UCSD-AML1 (cell line): ENCODE measurements at regions not wholly inside any gene's neighbourhood (a gene's known extent, or its start where the extent isn't known, plus 50 kb on each side); places are given as distances from the start of the nearest gene placed in this dataset.

Experiments used
- DNase-seq: peaks from one replicate; lab custom pipeline; 2025; ENCODE audit not compliant: unreplicated experiment; lab: John Stamatoyannopoulos, UW

DNA sequence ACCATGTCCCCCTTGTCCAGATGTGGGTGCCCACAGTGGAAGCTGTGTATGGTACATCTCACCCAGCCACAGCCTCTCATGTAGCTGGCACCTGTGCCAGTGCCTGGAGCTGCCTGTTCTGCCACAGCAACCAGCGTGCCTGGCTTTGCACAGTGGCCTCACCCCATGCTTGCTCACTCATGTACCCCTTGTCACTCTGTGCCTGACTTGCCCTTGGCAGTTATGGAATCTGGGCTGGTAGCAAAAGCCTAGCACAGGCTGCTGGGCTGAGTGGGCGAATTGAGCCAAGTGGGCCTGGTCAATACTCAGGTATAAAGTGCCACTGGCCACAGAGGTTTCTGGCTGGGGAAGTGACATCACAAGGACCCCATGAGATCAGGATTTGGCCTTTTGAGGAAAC is 264.2 kb downstream of the INSC start:
- no peak for DNase-seq

GRCh38 chr11:15379483-15379882 is 264.8 kb downstream of the INSC start:
- no peak for DNase-seq

- no peak for DNase-seq
These were observed 276.1 kb downstream of the INSC start for GRCh38 chr11:15390857-15391256.

- DNase-seq: no peak
These were observed 282.1 kb downstream of the INSC start for GRCh38 chr11:15396778-15397177.

DNA sequence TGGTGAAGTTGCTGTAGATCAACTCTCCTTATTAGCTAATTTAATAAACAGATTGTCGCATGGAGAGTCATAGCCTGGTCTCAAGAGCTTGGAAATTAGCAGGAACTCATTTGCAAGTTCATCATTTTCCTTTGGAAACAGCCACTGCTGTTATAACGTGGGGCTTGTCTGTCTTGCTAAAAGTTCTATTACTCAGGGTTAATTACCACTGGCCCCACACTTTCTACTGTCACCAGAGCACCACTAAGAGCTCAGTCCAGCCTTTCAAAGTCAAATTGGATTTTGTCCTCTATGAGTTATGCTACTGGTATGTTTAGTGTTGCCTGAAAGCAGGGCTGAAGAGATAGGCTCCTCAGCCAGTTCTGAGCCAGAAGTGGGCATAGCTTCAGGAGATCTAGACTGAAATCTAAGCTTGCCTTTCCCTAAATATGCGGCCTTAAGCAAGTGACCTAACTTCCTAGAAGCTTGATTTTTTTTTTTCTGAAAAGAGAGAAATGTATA is 292.2 kb downstream of the INSC start:
- DNase-seq: no peak

DNA sequence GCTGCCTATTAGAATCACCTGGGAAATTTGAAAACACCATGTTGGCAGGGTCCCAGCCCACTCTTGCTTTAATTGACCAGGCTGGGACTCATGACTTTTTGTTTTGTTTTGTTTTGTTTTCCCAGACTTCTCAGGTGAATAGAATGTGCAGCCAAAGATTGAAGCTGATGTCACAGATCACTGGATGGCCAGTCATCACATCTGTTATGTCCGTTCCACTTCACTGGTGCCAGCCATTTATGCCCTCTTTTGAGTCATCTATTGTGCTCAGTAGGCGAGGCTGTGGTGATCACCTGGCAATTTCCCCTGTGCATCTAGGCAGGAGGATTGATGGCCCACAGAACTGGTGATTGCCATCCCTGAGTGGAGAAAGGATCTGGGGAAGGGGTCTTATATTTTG is 297.3 kb downstream of the INSC start:
- no peak for DNase-seq

DNA sequence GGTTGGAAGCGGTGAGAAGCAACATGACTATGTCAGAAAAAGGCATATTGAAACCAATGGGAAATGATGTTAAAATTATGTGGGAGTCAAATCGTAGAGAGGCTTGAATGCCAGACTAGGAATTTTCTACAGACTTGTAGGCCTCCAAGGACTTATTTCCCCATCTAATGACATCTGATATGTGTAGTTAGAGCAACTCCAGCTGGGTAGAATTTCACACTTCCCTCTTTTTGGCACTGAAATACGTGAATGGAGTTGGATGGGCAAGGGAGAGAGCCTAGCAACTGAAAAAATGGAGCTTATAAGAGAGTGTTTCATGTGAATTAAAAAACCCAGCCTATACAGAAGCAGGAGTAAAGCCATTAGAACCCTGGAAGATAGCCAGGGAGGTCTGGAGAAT is 304.2 kb downstream of the INSC start:
- no peak for DNase-seq

GRCh38 chr11:15419696-15420095 is 305.0 kb downstream of the INSC start:
- no peak for DNase-seq

GRCh38 chr11:15430381-15430780 is 315.7 kb downstream of the INSC start:
- DNase-seq: no peak

GRCh38 chr11:15434529-15434928 is 319.8 kb downstream of the INSC start:
- no peak for DNase-seq

DNA sequence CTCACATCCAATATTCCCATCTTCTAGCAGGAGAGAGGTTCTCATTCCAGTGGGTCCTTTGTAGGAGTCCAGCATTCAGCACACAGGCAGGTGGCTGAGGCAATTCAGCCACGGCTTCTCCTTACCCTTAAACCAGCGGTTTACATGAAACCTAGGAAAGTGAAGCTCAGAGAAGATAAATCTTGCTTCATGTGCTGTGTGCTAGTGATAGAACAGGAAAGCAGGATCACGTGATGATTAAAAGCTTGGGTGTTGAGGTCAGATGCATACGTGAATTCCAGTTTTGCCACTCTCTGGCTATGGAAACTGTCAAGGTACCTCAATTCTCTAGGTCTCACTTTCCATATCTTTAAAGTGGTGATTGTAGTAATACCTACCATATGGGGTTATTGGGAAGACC is 331.6 kb downstream of the INSC start:
- no peak for DNase-seq

DNA sequence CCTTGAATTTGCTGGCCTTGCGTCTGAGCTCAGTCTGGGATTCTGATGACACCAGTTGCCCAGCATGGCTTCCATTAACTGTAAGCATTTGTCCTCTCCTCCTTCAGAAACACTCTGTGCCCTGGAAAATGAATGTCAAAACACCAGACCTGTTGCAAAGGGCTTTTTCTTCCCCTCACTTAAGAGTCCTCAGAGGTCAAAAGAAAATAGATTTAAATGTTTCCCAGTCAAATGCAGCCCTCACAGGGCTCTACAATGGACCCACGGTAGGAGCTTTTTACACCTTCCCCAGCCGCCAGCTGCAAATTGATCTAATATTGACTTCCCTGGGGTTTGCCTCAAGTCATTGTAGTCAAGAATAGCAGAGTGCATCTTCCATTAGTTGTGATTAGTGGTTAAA is 332.2 kb downstream of the INSC start:
- DNase-seq: no peak

DNA sequence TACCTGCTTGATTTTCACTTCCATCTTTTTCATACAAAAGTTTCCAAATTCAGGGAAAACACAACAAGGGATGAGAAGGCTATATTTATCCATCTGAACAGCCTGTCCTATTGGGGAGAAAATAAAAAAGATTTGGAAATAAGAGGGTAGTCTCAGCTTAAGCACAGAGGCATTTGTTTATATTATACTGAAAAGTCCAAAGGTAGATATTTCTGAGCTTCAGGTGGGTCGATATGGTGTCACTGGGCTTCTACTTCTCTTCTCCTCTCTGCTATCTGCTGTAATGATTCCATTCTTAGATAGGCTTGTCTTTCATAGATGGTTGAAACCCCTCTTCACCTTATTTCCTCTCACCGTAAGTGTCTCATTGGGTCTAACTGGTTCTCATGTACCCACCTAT is 337.0 kb downstream of the INSC start:
- DNase-seq: no peak

DNA sequence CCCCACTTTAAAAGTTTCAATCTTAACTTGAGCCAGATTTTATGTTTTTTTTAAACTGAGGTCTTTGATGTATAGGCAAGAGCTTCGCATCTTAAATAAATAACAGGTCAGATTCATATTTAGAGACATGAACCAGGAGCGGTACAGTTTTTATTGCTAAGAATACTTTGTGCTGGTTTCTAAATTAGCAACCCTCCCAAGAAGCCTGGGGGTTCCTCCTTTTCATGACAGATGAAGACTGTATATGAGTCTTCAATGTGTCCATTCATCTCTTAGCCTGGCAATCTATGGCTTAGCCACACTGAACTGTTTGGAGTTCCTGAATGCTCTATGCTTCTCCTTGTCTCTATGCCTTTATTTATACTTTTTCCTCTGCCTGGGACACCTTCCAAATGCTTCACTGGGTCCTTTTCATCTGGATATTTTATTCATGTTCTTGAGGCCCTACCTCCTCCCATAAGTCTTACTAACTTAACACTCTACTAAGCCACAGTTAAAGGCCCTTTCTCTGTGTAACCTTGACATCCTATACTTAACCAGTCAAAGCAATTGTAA is 338.6 kb downstream of the INSC start:
- DNase-seq: no peak

- no peak for DNase-seq
These were observed 353.7 kb downstream of the INSC start for GRCh38 chr11:15468466-15468865.

- no peak for DNase-seq
These were observed 356.5 kb downstream of the INSC start for GRCh38 chr11:15471048-15471894.

DNA sequence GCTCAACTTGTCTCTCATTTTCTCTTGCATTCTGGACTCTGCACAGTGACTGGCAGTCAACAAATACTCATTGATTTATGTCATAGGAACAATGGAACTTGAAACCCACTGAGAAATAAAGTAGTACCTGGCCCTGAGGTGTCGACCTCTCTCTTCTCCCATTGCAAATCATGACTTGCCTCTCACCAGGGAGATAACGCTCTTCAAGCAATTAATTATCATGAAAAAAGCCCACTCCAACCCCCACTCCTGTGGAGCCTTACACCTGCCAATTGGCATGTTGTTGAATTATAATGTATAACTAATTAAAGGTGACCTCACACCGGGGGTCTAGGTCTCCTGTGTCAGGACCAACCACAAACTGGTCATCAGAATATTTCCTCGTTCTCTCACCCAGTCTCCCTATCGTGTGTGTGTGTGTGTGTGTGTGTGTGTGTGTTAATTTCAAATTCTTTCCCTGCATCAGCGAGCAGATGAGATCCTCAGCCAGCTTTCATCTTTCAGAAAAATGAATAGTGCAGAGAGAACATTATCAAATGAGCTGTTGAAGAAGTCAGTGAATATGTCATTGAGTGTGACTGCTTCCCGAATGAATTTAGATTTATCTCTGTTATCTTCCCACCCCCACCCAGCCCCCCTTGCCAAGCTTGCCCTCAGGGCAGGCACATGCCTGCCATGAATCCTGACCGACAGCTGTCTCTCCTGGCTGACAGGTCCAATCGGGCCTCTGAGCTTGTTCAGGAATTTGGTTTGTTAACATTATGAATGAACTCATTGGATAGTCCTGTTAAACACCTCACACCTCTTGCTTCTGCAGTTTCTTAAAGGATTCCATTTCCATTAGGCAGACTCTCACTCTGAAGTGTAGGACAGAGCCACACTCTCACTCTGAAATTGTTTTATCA is 357.4 kb downstream of the INSC start:
- no peak for DNase-seq

- DNase-seq: no peak
These were observed 359.5 kb downstream of the INSC start for GRCh38 chr11:15473954-15474837.

DNA sequence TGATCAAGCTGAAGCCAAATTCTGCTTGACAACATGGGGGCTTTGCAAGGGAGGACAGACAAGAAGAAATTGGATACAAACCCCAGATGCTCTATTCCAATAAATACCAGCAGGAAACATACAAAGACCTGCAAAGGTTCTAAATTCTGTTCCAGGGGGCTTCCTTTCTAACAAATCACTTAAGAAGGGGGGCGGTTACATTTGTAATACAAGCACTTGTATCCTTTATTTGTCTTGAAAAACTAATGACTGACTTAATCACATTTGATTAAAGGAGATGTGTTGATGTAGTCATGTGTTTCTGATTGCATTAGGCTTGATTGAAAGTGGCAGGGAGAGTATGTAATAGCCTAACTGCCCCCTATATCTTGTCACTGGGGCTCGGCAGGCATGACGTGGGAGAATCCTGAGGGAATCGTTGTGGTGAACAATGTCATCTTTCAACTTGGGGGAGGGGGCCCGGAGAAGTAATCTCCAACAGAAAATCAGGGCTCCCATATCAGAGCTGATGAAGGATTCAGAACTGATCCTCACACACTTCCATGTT is 361.7 kb downstream of the INSC start:
- no peak for DNase-seq

DNA sequence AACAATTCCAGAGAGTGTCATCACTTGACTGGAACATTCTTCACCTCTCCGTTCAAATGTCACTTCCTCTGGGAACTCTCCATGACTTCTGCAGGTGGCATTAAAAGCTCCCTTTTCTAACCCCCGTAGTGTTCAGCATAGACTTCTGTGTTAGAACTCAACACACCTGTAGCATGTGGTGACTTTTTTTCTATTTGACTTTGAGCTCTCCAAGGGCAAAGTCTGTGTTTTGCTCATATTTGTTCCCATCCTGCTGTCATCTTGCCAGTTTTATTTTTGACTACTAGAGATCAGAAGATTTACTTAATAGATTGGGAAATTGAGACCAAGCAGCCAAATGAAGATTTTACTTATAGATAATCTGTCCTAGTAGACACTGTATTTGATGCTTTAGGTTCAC is 367.1 kb downstream of the INSC start:
- no peak for DNase-seq
